ENCODE measurements at regions not wholly inside any gene's neighbourhood (a gene's known extent, or its start where the extent isn't known, plus 50 kb on each side); places are given as distances from the start of the nearest gene placed in this dataset.

DNA sequence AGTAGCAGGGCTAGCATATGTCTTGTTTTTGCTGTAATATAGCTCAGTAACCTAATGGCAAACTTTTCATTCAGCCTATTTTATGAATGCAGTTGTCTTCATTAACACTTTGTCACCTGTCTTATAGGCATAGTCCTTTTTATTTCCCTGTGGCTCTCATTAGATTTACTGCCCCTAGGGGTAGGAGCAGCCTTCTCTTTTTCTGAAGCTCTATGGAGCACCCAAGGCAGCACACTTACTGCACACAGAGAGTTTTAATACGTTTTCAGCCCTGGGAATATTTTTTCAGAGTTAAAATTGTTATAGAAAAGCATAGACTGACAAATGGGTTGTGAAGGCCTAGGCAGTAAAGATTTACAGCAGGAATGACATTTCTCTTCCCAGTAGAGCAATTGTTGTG lies 406.8 kb downstream of the TMA16 start:
- H3K9me3 ChIP-seq = peaks cover 0 to 5% of the 10 kb centered on the region in 2 donors
- H3K36me3 ChIP-seq = no peaks in the 10 kb centered on the region
- H3K27ac ChIP-seq = no peak overlapping the region
- no peaks in the 10 kb centered on the region for H3K4me1 ChIP-seq
- no peak overlapping the region for H3K4me3 ChIP-seq
- TF ChIP-seq CTCF (IDR thresholded peaks at IDR 0.05) = no peak
- no peak for DNase-seq (ENCODE audit: low spot score)
- H3K27me3 ChIP-seq = no peaks in the 10 kb centered on the region

- Histone ChIP-seq H3K9me3 (peaks cover 0 to 5% of the 10 kb centered on the region in 2 donors), H3K27me3 (no peaks in the 10 kb centered on the region), H3K4me3 (no peak overlapping the region), H3K36me3 (no peaks in the 10 kb centered on the region), H3K4me1 (no peaks in the 10 kb centered on the region), H3K27ac (no peak overlapping the region)
- DNase-seq (ENCODE audit: low spot score) = no peak
- TF ChIP-seq CTCF (IDR thresholded peaks at IDR 0.05) = no peak
Observed at GRCh38 chr4:163902417-163902816, 407.9 kb downstream of the TMA16 start.

- Histone ChIP-seq H3K4me3 (no peak overlapping the region), H3K4me1 (no peaks in the 10 kb centered on the region), H3K27me3 (no peaks in the 10 kb centered on the region), H3K9me3 (no peaks in the 10 kb centered on the region), H3K36me3 (no peaks in the 10 kb centered on the region), H3K27ac (no peak overlapping the region)
- no peak for TF ChIP-seq CTCF (IDR thresholded peaks at IDR 0.05)
- DNase-seq (ENCODE audit: low spot score) = no peak
Observed at GRCh38 chr4:163911891-163912290, 417.4 kb downstream of the TMA16 start.

- Histone ChIP-seq H3K4me3 (no peak overlapping the region), H3K9me3 (no peaks in the 10 kb centered on the region), H3K4me1 (no peaks in the 10 kb centered on the region), H3K36me3 (no peaks in the 10 kb centered on the region), H3K27ac (no peak overlapping the region), H3K27me3 (no peaks in the 10 kb centered on the region)
- no peak for DNase-seq (ENCODE audit: low spot score)
- no peak for TF ChIP-seq CTCF (IDR thresholded peaks at IDR 0.05)
Observed at GRCh38 chr4:163913571-163913970, 419.1 kb downstream of the TMA16 start.

- Histone ChIP-seq H3K4me1 (no peaks in the 10 kb centered on the region), H3K9me3 (no peaks in the 10 kb centered on the region), H3K36me3 (no peaks in the 10 kb centered on the region), H3K4me3 (no peak overlapping the region), H3K27me3 (no peaks in the 10 kb centered on the region), H3K27ac (no peak overlapping the region)
- DNase-seq (ENCODE audit: low spot score) = no peak
- no peak for TF ChIP-seq CTCF (IDR thresholded peaks at IDR 0.05)
Observed at GRCh38 chr4:163915896-163916295, 421.4 kb downstream of the TMA16 start.

- H3K9me3 ChIP-seq = no peaks in the 10 kb centered on the region
Observed at GRCh38 chr4:163920426-163920825, 425.9 kb downstream of the TMA16 start.

More at GRCh38 chr4:163920426-163920825, 425.9 kb downstream of the TMA16 start:
- H3K27ac ChIP-seq = no peak overlapping the region
- H3K4me1 ChIP-seq = no peaks in the 10 kb centered on the region
- H3K36me3 ChIP-seq = no peaks in the 10 kb centered on the region
- DNase-seq (ENCODE audit: low spot score) = no peak
- no peak overlapping the region for H3K4me3 ChIP-seq
- H3K27me3 ChIP-seq = no peaks in the 10 kb centered on the region
- TF ChIP-seq CTCF (IDR thresholded peaks at IDR 0.05) = no peak

Measured in right atrium auricular region (tissue), 2 donors.